GM19395 (cell line): ENCODE measurements at regions not wholly inside any gene's neighbourhood (a gene's known extent, or its start where the extent isn't known, plus 50 kb on each side); places are given as distances from the start of the nearest gene placed in this dataset.

Experiments used
- ATAC-seq: cut with Tn5 transposase; IDR thresholded peaks from one replicate; pipeline ENCODE4 v1.9.1; 2021; ENCODE audit warnings: mild to moderate bottlenecking, moderate library complexity; ENCODE audit not compliant: unreplicated experiment

DNA sequence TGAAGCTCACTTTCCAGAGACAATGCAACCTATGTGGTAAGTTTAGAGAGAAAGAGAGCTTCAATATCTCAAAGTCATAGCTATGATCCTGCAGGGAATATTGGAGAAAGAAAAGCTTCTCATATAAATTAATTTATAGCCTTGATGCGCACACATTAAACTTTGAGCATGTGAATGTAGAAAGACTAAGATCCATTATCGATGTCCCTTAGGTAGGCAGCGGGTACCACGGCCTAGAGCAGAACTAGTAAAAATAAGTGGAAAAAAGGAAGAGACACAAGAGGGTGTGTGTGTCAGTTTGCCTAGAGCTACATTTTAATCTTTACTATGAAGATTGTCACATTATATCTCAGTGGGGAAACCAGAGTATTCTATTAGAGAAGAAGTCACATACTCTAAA, 685.6 kb downstream of the AMY1C start:
- no peak for ATAC-seq

- ATAC-seq, result no peak
These were observed 690.3 kb downstream of the AMY1C start for GRCh38 chr1:104440011-104440410.

DNA sequence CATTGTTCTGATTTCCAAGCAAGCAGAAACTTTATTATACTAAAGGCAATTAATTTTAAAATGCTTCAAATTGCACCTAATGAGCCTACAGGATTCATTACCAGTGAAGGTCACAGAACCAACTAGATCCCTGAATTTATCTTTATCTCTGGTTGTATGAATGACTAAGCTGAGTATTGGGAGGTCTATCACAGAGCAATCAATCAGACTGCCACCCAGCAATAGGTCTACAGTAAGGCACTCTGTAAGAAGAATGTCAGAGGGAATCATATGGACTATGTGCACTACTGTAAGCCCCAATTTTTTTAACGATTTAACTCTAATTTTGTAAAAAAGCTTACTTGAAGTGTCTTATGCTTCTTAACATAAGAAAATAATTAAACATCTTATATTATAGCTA, 707.0 kb downstream of the AMY1C start:
- no peak for ATAC-seq

DNA sequence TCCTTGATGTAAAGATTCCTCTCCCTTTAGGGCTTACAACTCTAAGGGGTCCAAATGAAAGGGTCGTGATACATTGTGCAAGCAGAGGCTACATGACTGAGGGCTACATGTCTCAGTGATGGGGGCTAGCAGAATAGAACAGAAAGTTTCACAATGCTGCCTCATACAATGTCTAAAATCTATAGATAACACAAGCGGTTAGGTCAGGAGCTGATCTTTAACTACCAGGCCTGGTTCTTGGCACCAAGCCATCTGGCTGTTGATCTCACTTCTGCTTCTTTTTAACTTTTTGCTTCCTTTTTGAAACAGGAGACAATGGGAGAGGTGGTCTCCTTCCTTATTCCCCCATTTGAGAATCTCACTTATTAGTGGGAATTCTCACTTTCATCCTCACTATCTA, 710.2 kb downstream of the AMY1C start:
- ATAC-seq, result no peak

DNA sequence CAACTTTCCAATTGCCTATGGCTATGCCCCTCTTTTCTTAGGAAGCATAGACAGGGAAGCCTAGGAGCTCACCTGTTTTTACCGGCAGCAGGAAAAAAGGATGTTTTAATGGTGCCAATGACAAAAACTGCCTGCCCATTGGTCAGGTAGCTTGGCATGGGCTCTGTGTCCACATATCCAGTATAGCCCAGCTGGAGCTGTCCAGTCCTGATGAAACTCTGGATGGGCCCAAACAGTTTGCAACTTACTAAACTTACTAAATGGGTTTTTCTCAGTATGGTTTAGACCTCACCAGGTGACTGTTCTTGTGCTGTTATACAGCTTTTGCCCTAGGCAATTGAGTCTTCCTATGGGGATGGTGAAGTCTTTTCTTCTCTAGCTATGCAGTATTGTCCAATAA, 711.2 kb downstream of the AMY1C start:
- no peak for ATAC-seq

- ATAC-seq, result no peak
These were observed 713.5 kb downstream of the AMY1C start for GRCh38 chr1:104463126-104463697.

DNA sequence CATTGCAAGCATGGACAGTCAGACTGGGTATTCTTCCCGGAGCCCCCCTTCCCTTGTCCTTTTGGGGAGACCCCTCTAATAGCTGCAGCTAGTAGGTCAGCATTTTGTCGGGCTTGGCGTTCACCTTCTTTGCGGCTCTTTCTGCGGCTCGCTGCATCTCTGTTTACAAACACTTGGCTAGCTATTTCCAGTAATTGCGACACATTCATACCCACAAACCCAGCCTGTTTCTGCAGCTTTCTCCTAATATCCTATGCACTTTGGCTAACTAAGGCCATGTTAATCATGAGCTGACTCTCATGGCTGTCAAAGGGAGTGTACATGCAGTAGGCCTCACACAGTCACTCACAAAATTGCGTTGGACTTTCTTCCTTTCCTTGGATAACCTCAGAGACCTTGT, 716.4 kb downstream of the AMY1C start:
- ATAC-seq, result no peak

DNA sequence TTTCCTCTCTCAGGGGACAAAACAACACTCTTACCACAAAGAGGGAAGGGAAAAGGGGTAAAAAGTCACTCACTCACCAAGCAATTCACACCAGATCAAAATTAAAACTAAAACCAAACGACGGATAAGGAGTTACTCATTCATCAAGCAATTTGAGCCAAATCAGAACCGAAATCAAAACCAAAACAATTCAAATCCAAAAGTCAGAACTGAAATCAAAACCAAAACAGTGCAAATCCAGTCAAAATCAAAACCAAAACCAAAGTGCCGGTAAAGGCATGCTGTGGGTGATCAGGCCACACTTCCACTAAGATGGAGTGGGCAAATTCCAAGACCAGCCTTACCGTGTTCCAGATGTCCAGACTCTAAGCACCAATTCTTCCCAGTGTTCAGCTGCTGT, 717.9 kb downstream of the AMY1C start:
- ATAC-seq, result peak; percentile 60

DNA sequence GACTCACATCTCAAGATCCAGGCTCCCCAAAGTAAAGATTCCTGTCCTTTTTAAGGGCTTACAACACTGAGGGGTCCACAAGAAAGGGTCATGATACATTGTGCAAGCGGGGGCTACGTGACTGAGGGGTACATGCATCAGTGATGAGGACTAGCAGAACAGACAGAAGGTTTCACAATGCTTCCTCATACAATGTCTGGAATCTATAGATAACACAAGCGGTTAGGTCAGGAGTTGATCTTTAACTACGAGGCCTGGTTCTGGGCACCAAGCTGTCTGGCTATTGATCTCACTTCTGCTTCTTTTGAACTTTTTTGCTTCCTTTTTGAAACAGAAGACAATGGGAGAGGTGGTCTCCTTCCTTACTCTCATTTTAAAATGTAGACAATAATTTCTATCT, 718.6 kb downstream of the AMY1C start:
- peak; percentile 66 for ATAC-seq

DNA sequence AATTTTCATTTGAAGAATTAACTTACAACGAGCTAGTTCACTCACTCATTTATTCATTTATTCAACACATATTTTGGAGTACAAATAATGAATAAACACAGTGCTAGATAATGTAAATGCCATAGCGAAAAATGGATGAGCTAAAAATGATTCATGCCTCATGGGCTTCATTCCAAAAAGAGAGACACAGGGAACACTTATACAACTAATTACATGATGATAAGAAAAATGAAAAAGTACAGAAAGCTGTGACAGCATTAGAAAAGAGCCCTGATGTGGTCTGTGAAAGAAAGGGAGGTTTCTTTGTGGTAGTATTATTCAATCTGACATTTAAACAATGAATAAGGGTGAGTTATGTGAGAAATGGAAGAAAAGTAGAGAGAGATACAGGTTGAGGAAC, 726.4 kb downstream of the AMY1C start:
- no peak for ATAC-seq

DNA sequence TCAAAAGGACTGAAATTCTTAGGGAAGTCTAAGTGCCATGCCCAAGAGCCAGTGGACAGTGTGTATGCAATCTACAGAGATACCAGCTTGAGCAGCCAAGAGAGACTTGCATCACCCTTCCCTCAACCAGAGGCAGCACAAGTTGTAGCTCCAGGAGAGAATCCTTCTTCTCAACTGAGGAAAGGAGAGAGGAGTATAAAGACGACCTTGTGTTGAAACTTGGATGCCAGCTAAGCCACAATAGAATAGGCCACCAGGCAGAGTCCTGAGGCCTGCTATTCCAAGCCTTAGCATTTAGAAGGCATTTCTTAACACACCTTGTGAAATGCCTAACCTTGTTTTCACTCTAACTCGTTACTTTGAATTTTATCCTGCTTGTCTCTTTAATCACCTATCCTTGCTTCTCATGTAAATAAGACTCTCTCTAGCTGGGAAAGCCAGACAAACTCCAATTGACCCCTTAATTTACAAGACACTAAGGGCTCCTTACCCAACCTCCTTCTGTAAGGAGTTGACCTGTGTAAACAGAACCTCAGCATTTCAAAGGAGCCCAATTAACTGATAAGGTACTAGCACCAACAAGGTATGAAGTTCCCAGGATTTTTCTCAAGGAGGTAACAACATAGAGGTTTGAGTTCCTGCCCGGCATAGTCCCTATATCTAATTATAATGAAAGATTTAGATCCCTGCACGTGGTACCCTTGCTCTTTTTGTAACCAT, 738.8 kb downstream of the AMY1C start:
- ATAC-seq, result no peak

DNA sequence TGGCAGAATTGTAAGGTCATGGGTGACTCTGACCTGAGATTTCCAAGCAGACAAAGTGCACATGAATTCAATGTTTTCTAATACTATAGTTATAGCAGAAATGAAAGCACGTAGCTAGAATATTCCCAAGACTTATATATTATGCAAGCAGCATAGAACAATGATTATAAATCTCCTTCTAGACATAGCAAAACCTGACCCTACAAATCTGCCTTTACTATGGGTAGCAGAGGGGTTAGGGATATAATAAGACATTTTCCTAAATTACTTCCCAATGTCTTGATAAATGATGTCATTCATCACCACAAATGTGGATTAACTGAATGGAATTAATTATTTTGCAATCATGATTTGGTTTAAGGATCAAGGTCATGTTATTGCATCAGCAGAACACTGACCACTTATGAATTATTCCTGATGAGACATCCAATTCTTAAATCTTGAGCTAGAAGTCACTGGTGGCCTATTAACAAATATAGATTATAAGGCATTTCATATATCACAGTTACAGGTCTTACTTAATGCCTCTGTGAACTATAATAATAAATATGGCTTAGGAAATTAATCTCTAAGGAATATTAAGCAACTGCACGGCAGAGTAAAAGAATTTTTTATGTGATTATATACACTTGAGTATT, 776.6 kb downstream of the AMY1C start:
- no peak for ATAC-seq

- ATAC-seq, result no peak
These were observed 782.3 kb downstream of the AMY1C start for GRCh38 chr1:104531990-104532389.

DNA sequence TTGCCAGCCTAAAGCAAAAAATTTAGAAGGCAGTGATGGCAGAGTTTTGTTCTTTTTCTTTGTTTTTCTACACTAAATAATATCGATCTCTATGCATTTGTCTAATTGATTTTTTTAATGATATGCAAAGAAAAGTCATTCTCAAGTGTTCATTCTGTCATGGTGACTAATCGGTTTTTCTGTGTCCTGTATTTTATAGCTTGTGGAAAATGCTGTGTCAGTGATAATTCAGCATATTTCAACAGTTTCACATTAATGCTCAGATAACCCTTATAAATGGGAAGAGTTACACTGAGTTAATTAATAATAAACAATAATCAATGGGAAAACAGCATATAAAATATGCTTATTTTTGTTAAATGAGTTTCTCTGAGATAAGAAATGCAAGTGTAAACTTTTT, 824.9 kb downstream of the AMY1C start:
- no peak for ATAC-seq

DNA sequence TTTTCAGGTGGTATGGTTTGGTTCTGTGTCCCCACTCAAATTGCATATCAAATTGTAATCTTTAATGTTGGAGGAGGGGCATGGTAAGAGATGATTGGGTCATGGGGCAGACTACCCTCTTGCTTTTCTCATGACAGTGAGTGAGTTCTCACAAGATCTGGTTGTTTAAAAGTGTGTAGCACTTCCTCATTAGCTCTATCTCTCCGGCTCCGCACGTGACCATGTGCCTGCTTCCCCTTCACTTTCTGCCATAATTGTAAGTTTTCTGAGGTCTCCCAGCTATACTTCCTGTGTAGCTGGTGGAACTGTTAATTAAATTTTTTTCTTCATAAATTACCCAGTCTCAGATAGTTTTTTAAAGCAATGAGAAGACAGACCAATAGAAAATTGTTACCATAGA, 843.2 kb downstream of the AMY1C start:
- ATAC-seq, result peak; percentile 49

DNA sequence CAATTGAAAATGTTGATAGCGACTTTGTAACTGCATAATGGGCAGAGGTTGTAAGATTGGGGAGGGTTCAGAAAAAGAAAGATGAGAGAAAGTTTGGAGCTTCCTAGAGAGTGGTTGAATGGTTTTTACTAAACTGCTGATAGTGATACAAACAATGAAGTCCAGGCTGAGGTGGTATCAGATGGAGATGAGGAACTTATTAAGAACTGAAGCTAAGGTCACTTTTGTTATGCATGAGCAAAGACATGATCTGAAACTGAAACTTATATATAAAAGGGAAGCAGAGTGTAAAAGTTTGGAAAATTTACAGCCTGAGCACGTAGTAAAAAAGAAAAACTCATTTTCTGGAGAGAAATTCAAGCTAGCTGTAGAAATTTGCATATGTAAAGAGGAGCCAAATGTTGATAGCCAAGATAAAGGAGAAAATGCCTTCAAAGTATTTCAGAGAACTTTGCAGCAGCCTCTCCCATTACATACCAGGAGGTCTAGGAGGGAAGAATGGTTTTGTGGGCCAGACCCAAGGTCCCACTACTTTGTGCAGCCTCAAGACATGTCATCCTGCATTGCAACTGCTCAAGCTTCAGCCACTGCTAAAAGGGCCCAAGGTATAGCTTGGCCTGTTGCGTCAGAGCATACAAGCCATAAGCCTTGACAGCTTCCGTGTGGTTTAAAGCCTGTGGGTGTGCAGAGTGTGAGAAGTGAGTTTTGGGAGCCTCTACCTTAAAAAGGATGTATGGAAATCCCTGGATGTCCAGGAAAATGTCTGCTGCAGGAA, 843.9 kb downstream of the AMY1C start:
- ATAC-seq, result peak; percentile 58

- no peak for ATAC-seq
These were observed 867.8 kb downstream of the AMY1C start for GRCh38 chr1:104617474-104617873.

GRCh38 chr1:104621221-104621620, 871.5 kb downstream of the AMY1C start:
- no peak for ATAC-seq

GRCh38 chr1:104624538-104624937, 874.8 kb downstream of the AMY1C start:
- no peak for ATAC-seq

- no peak for ATAC-seq
These were observed 879.9 kb downstream of the AMY1C start for GRCh38 chr1:104629589-104629988.

DNA sequence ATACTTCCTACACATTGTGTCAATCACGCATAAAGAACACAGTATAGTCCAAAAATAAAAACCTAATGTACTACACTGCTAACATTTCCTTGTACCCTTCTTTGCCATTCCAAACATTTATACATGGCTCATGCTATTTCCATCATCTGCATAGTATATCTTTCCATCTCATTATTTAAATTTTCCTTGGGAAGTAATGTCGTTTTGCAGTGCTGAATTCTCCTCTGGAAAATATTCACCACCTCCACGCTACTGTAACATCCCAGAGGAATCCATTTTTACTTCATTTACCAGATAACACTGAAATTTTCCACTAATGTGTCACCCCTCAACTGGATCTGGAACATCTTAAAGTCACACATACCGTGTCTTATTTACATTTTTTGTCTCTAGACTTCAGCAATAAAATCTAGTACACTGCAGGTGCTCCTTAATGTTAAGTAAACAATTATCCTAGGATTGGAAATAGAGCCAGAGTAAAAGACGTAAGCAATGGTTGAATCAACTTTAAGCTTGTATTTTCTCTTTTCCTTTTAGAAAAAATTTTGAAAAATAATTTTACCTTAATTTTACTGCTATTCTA, 881.0 kb downstream of the AMY1C start:
- ATAC-seq, result no peak
